ENCODE measurements at regions not wholly inside any gene's neighbourhood (a gene's known extent, or its start where the extent isn't known, plus 50 kb on each side); places are given as distances from the start of the nearest gene placed in this dataset.

DNA sequence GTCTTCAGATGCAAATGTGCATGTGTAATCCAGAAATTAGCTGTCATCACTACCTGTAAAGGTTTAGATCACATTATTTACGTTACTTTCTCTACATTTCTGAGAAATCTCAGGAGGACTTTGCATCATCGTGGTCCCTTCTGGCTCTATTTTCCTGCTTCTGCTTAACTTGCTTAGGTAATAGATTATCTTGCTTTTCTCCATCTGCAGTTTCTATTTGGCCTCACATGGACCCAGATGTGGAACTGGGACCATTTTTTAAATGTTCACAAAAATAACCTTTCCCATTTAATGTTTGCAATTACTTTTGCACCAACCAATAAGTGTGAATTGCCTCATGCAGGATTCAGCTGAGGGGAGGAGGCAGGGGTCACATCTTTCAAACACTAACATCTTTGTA, 278.4 kb upstream of the SEMA3C start:
- CTCF ChIA-PET, result no interaction called here
- intact Hi-C loops (cut with micrococcal nuclease), result no loop called here

GRCh38 chr7:81195033-81195432, 276.2 kb upstream of the SEMA3C start:
- ChIA-PET POLR2A (no interaction called here), CTCF (interaction anchor here (1.5 kb wide), 1 partner anchor 27 kb away, joined by 3 read pairs; no protein-coding TSS in a partner anchor)
- no peaks in the 10 kb centered on the region for H3K9me1 ChIP-seq (replicated peaks; ENCODE audit: control insufficient read depth, extremely low read depth, insufficient read depth, low read length)
- no peak overlapping the region for H3K4me3 ChIP-seq (replicated peaks in 1 of 3; ENCODE audit: insufficient read depth in 1 of 3, low read depth in 1 of 3, low read length in 3 of 3)
- intact Hi-C loops (cut with micrococcal nuclease) (no loop called here), dilution Hi-C loops (cut with MboI; ENCODE audit: extremely low pct_ligation_motif_present, low sequenced_read_pairs) (no loop called here)
- DNase-seq (ENCODE audit: low read depth, low spot score), result no peak
- H3K27me3 ChIP-seq (ENCODE audit: control insufficient read depth in 2 of 2, insufficient read depth in 2 of 2, low read length in 2 of 2), result no peaks in the 10 kb centered on the region
- no peak overlapping the region for H2AFZ ChIP-seq (ENCODE audit: low read depth, low read length)
- no peak overlapping the region for H3K9ac ChIP-seq (replicated peaks; ENCODE audit: extremely low read depth, insufficient read depth, low read length)
- H3K4me1 ChIP-seq (ENCODE audit: control insufficient read depth, extremely low read depth, insufficient read depth, low read length), result no peaks in the 10 kb centered on the region
- H3K27ac ChIP-seq (ENCODE audit: insufficient read depth, low read depth, low read length), result no peak overlapping the region
- H3K4me2 ChIP-seq (ENCODE audit: insufficient read depth, low read length), result no peak overlapping the region
- BruUV-seq (replicated peaks), result no TSS peak
- H4K20me1 ChIP-seq (replicated peaks; ENCODE audit: control insufficient read depth, extremely low read depth, insufficient read depth, low read length), result no peaks in the 10 kb centered on the region
- H3K9me3 ChIP-seq (replicated peaks; ENCODE audit: control insufficient read depth, insufficient read depth, low read length), result no peaks in the 10 kb centered on the region
- no peak for FAIRE-seq
- TF ChIP-seq POLR2A (IDR thresholded peaks at IDR 0.05; ENCODE audit: low read depth, low read length) (no peak), GATA2 (IDR thresholded peaks at IDR 0.05; ENCODE audit: insufficient read depth, insufficient read length, low read depth, low read length) (no peak), FOS (IDR thresholded peaks at IDR 0.05; ENCODE audit: borderline replicate concordance, insufficient read depth, low read length) (peak; percentile 7), POLR2AphosphoS5 (IDR thresholded peaks at IDR 0.05; ENCODE audit: insufficient read depth, low read depth, low read length) (no peak), EZH2 (IDR thresholded peaks at IDR 0.05; ENCODE audit: borderline replicate concordance, low read depth, low read length, severe bottlenecking) (no peak)
- H3K36me3 ChIP-seq (ENCODE audit: control insufficient read depth in 2 of 2, extremely low read depth in 1 of 2, insufficient read depth in 2 of 2, low read length in 2 of 2), result no peaks in the 10 kb centered on the region
- H3K79me2 ChIP-seq (ENCODE audit: control insufficient read depth, insufficient read depth, low read length), result no peaks in the 10 kb centered on the region

More for the DNA sequence above, 278.4 kb upstream of the SEMA3C start:
- BruUV-seq (replicated peaks), result no TSS peak
- POLR2A ChIA-PET, result no interaction called here
- Histone ChIP-seq H3K27me3 (ENCODE audit: control insufficient read depth in 2 of 2, insufficient read depth in 2 of 2, low read length in 2 of 2) (no peaks in the 10 kb centered on the region), H2AFZ (ENCODE audit: low read depth, low read length) (no peak overlapping the region), H4K20me1 (replicated peaks; ENCODE audit: control insufficient read depth, extremely low read depth, insufficient read depth, low read length) (no peaks in the 10 kb centered on the region), H3K9me3 (replicated peaks; ENCODE audit: control insufficient read depth, insufficient read depth, low read length) (no peaks in the 10 kb centered on the region), H3K4me1 (ENCODE audit: control insufficient read depth, extremely low read depth, insufficient read depth, low read length) (no peaks in the 10 kb centered on the region), H3K9ac (replicated peaks; ENCODE audit: extremely low read depth, insufficient read depth, low read length) (no peak overlapping the region), H3K36me3 (ENCODE audit: control insufficient read depth in 2 of 2, extremely low read depth in 1 of 2, insufficient read depth in 2 of 2, low read length in 2 of 2) (no peaks in the 10 kb centered on the region), H3K79me2 (ENCODE audit: control insufficient read depth, insufficient read depth, low read length) (no peaks in the 10 kb centered on the region), H3K27ac (ENCODE audit: insufficient read depth, low read depth, low read length) (no peak overlapping the region), H3K9me1 (replicated peaks; ENCODE audit: control insufficient read depth, extremely low read depth, insufficient read depth, low read length) (no peaks in the 10 kb centered on the region), H3K4me3 (replicated peaks in 1 of 3; ENCODE audit: insufficient read depth in 1 of 3, low read depth in 1 of 3, low read length in 3 of 3) (no peak overlapping the region), H3K4me2 (ENCODE audit: insufficient read depth, low read length) (no peak overlapping the region)
- no peak for TF ChIP-seq FOS (IDR thresholded peaks at IDR 0.05; ENCODE audit: borderline replicate concordance, insufficient read depth, low read length)
- no peak for TF ChIP-seq POLR2A (IDR thresholded peaks at IDR 0.05; ENCODE audit: low read depth, low read length)
- TF ChIP-seq MYC (IDR thresholded peaks at IDR 0.05; ENCODE audit: low read depth, low read length), result no peak
- TF ChIP-seq MAX (IDR thresholded peaks at IDR 0.05; ENCODE audit: insufficient read depth, insufficient read length), result no peak
- dilution Hi-C loops (cut with MboI; ENCODE audit: extremely low pct_ligation_motif_present, low sequenced_read_pairs), result no loop called here
- no peak for DNase-seq (ENCODE audit: low read depth, low spot score)
- FAIRE-seq, result no peak
